GM06990 (cell line): ENCODE measurements at regions not wholly inside any gene's neighbourhood (a gene's known extent, or its start where the extent isn't known, plus 50 kb on each side); places are given as distances from the start of the nearest gene placed in this dataset.

Experiments
- DNase-seq: peaks from one replicate; pipeline ENCODE4 v3.0.0-alpha.2; 2011; ENCODE audit not compliant: insufficient read length; ENCODE audit errors: extremely low read depth
- H3K27me3 ChIP-seq: replicated peaks from 2 replicates; pipeline ENCODE4 v1.6.0; 2011; ENCODE audit warnings: low read length; ENCODE audit not compliant: control insufficient read depth, insufficient read depth
- H3K36me3 ChIP-seq: 2 replicates; pipeline ENCODE4 v1.5.1; 2011; ENCODE audit warnings: low read length; ENCODE audit not compliant: control insufficient read depth, insufficient read depth
- H3K4me3 ChIP-seq: replicated peaks from 2 replicates; pipeline ENCODE4 v1.5.1; 2011; ENCODE audit warnings: low read depth, mild to moderate bottlenecking, control low read depth, low read length
- TF ChIP-seq, protein P1 (sequence below): IDR thresholded peaks from 2 replicates; pipeline ENCODE4 v1.5.1; 2011; ENCODE audit warnings: low read length, control low read depth, mild to moderate bottlenecking, inconsistent platforms; ENCODE audit not compliant: insufficient read depth, poor library complexity, severe bottlenecking

DNA sequence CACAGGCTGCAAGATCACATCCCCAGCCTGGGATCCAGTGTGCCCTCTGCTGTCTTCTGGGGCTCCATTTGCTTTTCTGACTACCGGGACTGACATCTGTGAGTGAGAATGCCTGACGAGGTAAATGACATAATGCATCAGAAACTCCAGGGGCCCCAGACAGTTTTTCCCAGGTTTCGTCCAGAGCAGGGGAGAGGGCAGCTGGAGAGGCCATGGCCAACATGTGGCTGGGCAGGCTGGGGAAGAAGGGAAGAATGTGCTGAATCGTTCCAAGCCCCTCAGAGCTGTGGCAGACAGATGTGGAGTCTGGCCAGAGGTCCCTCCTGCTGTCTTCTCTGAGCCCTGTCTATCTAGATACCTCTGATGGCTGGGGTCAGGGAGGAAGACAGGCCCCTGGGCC, 163.9 kb downstream of the TRIM29 start:
- Histone ChIP-seq H3K4me3 (no peak overlapping the region), H3K27me3 (peaks cover 2% of the 10 kb centered on the region), H3K36me3 (no peaks in the 10 kb centered on the region)
- DNase-seq: no peak
- TF ChIP-seq, protein P1, sequence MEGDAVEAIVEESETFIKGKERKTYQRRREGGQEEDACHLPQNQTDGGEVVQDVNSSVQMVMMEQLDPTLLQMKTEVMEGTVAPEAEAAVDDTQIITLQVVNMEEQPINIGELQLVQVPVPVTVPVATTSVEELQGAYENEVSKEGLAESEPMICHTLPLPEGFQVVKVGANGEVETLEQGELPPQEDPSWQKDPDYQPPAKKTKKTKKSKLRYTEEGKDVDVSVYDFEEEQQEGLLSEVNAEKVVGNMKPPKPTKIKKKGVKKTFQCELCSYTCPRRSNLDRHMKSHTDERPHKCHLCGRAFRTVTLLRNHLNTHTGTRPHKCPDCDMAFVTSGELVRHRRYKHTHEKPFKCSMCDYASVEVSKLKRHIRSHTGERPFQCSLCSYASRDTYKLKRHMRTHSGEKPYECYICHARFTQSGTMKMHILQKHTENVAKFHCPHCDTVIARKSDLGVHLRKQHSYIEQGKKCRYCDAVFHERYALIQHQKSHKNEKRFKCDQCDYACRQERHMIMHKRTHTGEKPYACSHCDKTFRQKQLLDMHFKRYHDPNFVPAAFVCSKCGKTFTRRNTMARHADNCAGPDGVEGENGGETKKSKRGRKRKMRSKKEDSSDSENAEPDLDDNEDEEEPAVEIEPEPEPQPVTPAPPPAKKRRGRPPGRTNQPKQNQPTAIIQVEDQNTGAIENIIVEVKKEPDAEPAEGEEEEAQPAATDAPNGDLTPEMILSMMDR: no peak

DNA sequence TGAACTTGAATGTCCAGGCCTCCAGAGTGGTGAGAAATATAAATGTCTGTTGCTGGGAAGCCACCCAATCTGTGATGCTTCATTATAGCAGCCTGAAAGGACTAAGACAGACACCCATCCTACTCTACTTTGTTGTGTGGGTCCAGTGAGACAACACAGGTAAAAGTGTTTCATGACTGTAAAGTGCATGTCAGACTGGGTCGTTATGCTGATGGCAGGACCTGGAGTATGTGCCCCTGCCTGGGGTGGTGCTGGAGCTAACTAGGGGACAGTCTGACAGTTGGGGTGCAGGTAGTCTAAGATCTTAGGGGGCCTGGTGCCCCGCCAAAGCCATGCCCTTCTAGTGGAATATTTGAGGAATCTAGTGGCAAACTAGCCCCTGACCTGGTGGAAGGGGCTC, 165.6 kb downstream of the TRIM29 start:
- TF ChIP-seq, protein P1: no peak

DNA sequence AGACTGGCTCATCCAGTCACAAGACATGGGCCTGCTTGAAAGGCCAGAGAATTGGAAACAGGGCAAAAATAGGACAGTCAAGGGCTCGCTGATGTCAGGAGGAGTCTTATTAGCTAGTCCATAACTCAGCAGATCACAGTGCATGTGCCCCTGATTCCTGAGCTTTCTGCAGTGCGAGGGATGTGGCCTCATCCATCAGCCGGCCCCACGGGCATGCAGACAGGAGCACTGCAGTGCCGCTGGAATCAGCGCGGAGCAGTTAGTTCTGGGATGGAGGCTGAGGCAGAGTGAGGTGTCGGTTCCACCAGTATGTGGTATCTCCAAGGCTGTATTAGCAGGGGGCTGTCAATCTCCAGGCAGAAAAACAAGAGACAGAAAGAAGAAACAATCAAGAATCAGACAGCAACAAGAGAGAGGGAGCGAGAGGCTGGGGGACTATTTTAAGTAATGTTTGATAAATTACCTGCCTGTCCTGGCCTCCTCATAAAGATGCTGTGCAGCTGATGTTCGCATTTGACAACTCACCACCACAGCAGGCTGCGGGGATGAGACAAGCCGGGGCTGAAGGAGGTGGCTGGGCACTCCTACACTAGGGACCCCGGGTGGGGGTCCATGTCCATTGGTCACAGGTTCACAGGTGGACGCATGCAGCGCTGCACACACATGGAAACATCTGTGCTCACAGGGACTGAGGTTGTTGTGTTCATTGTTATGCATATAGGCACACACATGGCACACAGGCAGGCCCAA, 167.2 kb downstream of the TRIM29 start:
- Histone ChIP-seq H3K36me3 (no peaks in the 10 kb centered on the region), H3K4me3 (no peak overlapping the region), H3K27me3 (peaks cover 3% of the 10 kb centered on the region)
- TF ChIP-seq, protein P1: no peak
- no peak for DNase-seq

More for the DNA sequence above, 165.6 kb downstream of the TRIM29 start:
- H3K4me3 ChIP-seq: no peak overlapping the region
- H3K36me3 ChIP-seq: no peaks in the 10 kb centered on the region
- H3K27me3 ChIP-seq: peaks cover 2% of the 10 kb centered on the region
- DNase-seq: no peak

DNA sequence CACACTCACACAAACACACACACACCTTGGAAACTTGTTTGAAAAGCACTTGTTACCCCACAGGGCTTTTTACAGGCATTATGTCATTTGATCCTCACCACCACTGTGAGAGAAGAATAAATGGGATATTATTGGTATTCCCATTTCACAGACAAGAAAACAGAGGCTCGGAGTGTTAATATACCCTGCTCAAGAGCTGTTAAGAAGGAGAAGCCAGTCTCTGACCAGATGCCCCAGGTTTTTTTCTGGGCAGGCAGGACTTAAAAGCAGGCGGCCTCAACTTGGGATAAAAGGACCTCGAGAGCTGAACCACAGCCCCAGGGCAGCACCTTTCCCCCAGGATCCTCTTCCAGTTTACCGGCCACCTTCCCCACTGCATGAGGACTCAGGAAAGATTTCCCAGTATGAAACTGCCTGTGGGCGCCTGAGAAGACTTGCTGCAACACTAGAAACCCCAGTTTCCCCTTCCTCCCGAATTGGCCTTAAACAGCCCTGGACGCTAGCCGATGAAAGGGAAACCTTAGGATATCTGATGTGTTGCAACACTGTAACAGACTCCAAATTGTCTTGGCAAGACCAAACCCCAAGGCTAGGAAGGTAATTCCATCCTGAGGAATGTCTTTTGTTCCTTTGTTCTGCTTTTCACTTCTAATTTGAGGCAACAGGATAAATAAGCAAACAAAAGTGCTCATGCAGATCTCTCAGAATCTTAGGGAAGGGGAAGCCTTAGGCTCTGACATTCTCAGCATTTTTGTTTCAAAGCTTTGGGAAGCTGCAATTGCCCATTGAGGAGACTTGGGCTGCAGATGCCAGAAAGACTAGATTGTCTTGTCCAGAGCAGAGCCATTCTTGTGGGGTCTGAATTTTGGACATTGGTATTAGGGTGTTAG, 173.5 kb downstream of the TRIM29 start:
- TF ChIP-seq, protein P1: no peak
- no peaks in the 10 kb centered on the region for H3K36me3 ChIP-seq
- no peak overlapping the region for H3K4me3 ChIP-seq
- DNase-seq: no peak
- H3K27me3 ChIP-seq: peaks cover 1% of the 10 kb centered on the region

DNA sequence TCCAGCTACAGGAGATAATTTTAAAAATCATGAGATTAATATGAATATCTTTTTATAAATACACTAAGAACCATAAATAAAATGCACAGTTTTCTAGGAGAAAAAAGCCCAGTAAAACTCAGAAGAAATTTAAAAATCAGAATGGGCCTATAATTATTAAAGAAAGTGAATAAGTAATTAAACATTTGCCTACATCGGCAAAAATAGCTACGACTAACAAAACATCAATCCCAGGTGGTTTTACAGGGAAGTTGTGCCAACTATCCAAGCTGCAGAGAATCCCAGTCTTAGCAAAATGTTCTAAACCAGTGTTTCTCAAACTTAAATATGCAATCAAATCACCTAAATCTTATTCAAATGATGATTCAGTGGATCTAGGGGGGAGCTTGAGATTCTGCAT, 180.0 kb downstream of the TRIM29 start:
- TF ChIP-seq, protein P1: no peak
- peaks cover 3% of the 10 kb centered on the region; the same call in 1 of the 2 replicates for H3K27me3 ChIP-seq
- H3K4me3 ChIP-seq: no peak overlapping the region
- no peak for DNase-seq
- H3K36me3 ChIP-seq: no peaks in the 10 kb centered on the region
